HS-27A (cell line): ENCODE measurements at regions not wholly inside any gene's neighbourhood (a gene's known extent, or its start where the extent isn't known, plus 50 kb on each side); places are given as distances from the start of the nearest gene placed in this dataset.
A peak's percentile ranks its signal among the peaks of the same experiment; 100 is the strongest.
"Not testable (repeated sequence)": the region's sequence is repeated elsewhere in the genome, so short reads cannot be mapped to it uniquely, and the experiment has no call there.

Experiments used
- DNase-seq: peaks from one replicate; pipeline ENCODE4 v3.0.0-alpha.2; 2012; ENCODE audit warnings: low read depth, missing footprints

DNA sequence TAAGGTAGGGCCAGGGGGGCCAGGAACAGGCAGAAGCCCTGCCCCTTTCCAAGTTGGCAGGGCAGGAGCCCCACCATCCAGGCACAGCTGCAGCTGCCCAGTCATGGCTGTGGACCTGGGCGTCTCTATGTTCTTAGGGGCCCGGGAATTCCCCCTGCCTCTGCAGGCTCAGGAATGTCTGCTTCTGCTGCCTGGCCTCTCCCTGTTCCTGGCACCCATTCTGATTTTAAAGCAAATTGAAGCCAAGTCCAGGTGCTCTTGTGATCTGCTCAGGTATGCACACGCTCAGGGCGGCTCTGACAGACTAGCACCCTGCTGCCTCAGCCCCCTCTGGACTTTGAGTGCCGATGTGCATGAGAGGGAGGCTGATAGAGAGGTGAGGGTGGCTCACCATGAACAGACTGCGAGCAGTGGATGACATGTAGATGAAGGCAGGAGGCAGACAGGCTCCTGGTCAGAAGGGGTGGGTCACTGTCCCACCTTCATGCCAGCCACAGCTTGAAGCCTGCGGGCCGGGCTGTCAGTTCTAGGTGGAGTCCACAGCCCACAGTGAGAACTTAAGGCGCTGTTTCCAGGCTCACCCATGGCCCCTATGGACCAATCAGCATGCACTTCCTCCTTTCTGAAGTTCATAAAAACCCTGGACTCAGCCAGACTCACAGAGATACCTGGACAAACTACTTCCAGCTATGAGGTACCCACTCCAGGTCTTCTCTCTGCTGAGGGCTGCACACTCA lies 747.8 kb upstream of the GBE1 start:
- no peak for DNase-seq

DNA sequence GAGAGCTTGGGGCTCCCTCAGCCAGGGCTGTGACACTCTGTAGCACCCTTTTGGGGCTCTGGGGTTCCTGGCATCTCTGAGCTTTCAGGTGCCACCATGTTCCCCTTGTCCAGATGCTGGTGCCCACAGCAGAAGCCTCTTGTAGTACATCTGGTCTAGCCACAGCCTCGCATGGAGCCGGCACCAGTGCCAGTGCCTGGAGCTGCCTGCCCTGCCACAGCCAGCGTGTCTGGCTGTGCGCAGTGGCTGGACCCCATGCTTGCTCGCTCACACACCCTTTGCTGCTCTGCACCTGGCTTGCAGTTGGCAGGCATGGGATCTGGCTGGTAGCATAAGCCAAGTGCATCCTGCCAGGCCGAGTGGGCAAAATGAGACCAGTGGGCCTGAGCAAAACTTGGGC lies 744.8 kb upstream of the GBE1 start:
- no peak for DNase-seq

DNA sequence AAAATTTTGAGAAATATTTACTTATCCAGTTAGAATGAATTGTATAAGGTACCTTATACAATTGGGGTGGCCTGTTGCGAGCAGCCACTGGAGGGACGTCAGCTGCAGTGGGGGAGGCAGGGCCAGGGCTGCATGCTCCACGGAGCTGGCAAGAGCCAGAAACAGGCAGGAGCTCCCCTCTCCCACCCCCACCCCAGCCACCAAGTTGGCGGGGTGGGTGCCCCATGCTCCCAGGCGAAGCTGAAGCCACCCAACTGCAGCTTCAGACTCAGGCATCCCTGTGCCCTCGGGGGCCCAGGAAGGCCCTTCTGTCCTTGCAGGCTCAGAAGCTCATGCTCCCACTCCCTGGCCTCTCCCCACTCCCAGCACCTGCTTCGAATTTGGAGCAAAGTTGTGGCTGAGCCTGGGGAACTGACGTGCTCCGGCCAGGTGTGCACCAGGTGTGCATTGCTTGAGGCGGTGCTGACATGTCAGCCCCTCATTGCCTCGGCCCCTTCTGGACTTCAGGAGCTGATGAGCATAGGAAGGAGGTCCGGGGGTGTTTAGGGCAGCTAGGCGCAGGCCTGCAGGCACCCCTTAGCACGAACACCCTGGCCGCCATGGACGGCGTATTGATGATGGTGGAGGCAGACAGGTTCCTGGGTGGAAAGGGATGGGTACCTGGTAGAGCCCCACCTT lies 743.8 kb upstream of the GBE1 start:
- DNase-seq: no peak

DNA sequence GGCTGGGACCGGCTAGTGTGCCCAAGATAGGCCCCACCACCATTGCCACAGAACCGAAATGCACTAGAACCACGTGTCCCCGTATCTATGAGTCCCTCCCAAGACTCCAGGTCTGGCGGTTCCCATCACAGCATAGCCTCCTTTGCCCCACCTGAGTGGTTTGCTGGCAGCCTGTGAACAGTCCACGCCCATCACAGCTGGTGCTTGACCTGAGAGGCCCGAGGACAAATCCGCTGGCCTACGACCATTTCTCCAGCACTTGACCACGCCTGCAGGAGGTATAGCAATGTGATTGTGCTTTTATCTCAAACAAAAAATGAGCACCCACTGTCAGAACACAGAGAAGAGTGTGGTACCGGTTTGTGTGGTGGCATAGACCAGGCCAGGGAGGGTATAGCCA lies 736.7 kb upstream of the GBE1 start:
- DNase-seq: no peak

DNA sequence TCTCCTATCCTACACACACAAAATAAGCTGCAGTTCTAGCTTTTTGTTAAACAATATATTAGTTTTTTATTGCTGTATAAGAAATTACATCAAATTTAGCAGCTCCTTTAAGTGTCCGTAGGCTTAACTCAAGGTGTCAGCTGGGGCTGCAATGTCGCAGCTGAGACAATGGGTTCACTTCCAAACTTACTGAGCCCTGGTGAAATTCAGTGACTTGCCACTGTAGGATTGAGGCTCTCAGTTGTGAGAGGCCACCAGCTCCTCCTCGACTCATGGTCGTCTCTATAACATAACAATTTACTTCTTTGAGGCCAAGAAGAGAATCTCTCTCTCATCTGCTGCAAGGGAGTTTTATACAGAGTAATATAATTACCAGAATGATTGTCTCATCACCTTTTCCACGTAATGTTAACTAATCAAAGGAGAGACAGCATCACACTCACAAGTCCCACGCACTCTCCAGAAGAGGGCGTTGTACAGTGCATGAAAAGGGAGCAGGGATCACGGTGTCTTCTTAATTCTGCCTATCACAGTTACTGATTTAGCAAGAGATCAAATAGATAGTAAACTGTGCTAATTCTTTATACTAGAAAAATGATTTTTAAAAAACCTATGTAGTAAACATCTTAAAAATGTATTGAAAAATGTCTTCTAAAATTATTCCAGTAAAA lies 735.6 kb upstream of the GBE1 start:
- peak; percentile 22 for DNase-seq

DNA sequence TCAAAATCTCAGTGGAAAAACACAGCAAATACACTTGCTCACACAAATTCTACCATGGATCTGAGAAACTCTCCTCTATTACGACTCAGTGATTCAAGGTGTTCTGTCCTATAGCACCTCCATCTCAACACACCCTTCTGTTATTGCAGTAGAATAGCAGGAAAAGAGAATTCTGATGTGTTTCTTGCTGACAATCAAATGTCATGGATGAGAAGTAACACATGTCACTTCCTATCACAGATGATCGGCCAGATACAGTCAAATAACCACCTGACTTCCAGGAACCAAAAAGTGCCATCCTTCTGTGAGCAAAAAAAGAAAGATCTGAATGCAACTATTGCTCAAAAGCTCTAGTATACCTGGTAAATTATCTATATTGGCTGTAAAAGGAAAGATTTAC lies 734.2 kb upstream of the GBE1 start:
- no peak for DNase-seq

DNA sequence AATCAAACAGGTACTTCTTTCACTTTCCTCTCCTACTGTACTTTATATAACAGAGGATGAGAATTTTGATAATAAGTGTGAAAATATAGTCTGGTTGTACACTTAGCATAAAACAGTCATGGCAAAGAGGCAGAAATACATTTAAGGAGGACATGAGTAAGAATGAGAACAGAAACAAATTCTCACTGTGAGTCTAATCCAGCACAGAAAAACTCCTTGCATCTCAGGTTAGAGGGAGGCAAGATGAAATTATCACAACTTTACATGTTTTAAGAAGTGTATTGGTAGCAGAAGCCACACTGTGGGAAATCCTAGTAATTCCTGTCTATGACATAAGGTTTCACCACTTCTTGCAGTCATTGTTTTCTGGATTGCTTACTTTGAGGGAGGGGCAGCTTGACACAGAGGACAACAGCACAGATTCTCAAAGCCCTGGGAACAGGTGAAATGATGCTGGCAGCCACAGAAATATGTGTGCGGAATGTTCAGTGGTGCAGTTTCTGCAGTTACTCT lies 733.6 kb upstream of the GBE1 start:
- no peak for DNase-seq

DNA sequence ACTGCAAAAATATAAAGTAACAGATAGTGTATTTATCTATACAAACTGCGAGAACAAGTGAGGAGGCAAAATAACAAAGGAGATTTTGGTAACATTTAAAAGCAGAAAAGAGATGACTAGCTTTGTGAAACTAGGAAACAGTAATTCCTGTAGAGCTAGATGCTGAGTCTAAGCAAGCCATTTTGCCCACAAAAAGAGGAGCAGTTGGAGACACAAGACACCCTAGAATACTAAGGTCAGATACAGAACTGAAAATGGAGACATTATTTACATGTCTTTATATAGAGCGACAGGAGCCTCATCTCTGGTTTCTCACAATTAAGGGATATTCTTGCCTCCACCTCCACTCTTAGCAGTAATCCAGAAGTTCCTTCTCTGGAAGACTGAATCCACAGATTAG lies 732.4 kb upstream of the GBE1 start:
- DNase-seq: no peak

DNA sequence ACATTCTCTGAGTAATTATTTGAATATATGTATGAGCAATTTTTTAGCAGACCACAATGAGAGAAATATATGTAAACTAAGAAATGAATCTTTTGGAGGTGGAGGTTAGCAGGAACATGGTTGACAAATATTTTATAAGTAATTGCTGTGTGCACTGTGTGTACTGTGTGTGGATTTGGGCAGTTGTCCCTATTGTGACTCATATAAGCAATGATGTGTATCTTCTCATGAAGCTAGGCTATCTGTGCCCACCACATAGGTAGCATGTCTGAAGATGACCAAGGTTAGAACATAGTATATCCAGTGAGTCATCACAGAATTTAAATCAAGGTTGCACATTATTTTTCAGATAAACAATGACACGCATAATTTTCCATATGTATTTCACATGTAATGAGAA lies 713.9 kb upstream of the GBE1 start:
- peak; percentile 11 for DNase-seq

DNA sequence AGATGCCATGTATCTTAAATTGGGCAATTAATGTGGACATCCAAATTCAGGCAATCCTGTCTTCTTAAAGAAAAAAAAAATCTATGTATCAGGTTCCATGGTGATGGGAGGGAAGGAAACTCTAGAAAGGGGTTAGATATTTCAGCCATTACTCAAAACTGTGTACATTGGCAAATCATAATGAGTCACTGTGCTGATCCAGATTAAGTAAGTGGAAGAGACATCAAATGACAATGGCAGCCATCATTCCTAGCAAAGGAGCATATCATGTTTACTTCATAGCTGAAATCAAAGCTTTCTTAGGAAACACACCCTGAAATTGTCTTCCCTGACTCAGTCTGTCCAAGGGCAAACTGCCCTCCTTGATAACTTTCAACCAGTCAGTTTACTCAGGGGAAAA lies 713.3 kb upstream of the GBE1 start:
- DNase-seq: peak; percentile 81

DNA sequence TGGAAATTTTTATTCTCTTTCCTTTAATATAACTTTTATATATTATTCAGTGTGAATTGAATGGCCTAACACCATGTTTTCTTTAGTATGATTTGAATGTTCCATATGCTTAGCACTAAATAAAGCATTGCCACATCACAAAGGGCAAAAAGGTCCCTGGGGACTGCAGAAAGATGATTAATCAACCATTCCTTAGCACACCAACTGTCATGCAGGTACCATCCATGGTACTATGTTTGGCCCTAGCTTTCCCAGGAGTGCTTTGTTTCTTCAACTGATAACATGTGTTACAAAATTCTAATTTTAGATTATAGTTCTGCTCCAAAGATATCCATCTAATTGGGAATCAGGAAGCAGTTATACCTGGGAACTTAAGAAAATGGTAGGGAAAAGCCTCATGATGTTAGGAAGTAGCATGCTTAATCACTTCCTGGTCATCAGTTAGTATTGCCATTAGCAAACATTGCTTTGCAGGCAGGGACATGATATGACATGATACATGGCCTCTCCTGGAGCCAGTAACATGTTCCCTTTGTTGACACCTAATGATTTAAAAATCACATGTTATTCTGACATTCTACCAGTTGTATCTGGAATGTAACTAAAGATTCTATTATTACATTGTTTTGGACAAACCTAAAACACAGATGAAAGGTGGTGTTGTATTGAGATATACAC lies 712.6 kb upstream of the GBE1 start:
- no peak for DNase-seq

DNA sequence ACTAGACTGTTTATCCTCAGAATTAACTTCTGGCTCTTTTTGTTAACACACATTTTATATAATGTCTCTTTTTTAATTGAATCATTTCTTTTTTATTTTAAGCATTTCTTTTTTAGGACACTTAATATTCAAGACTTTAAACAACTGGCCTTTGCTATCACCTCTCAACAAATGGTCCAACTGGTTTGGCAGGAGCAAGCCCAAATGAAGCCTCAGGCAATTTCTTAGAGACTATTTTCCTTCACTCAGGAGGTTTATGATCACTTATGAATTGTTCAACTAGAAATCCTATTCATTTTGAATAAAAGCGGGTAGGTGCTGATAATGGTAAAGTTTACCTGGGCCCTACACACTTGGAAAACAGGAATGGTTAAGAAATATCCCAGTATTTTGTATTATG lies 705.6 kb upstream of the GBE1 start:
- DNase-seq: no peak

DNA sequence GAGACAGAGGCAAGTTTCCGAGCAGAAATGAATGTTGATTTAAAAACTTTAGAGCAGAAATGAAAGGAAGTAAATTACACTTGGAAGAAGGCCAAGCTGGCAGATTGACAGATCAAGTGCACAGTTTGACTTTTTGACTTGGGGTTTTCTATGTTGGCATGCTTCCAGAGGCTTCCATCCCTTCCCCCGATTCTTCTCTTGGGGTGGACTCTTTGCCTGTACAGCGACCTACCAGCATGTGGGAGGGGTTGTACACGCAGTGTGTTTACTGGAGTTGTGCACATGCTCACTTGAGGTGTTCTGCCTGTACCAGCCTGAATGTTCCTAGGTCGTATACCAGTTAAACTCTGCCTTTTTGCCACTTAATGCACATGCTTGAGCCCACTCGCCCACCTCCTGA lies 701.5 kb upstream of the GBE1 start:
- no peak for DNase-seq

DNA sequence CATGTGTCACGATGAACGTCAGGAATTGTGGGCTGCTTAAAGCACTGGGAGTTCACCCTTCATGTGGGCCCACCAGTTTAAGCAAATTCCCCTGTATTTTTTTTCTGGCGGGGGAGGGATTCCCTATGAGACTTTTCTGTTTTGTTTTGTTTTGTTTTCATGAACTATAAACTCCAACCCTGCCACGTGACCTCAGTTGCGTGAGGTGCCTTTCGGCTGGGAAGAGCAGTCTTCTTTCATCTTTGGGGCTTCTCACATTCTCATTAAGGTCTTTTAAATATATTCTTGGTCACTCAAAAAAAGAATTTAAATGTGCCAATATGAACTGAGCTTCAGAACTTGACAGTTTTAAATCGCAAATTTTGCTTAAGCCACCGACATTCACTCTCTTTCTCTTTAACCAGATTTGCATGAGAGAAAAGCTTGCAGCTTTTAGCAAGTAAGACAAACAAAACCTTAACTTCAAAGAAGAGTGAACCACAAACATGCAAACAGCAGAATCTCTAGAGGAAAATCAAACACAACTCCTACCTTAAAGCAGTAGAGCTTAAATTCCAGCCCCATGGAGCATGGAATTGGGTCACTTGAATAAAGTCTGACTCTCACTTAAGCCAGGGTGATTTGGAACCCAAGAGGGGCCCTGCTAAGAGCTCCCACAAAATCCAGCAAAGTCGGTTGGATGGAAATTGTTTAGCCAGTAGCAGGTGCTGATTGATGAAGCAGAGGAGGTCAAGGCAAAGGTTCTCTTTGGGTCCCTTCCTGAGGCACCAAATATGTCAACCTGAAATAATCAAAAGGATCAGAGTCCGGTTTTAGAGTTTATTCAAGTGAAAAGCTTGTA lies 699.8 kb upstream of the GBE1 start:
- no peak for DNase-seq

DNA sequence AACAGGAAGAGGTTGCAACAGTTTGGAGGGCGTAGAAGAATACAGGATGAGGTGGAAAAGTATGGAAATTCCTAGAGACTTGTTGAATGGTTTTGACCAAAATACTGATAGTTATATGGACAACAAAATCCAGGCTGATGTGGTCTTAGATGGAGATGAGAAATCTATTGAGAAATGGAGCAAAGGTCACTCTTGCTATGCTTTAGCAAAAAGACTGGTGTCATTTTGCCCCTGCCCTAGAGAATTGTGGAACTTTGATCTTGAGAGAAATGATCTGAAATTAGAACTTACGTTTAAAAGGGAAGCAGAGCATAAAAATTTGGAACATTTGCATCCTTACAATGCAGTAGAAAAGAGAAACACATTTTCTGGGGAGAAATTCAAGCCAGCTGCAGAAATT lies 686.9 kb upstream of the GBE1 start:
- no peak for DNase-seq

DNA sequence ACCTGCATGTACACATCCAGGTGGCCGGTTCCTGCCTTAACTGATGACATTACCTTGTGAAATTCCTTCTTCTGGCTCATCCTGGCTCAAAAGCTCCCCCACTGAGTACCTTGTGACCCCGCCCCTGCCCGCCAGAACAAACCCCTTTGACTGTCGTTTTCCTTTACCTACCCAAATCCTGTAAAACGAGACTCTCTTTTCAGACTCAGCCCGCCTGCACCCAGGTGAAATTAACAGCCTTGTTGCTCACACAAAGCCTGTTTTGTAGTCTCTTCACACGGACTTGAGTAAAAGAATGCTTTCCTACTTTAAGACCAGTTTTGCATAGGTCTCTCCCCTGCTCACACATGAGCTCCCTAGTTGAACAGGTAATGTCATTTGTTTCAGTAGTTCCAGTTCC lies 667.4 kb upstream of the GBE1 start:
- not testable (repeated sequence) for DNase-seq

DNA sequence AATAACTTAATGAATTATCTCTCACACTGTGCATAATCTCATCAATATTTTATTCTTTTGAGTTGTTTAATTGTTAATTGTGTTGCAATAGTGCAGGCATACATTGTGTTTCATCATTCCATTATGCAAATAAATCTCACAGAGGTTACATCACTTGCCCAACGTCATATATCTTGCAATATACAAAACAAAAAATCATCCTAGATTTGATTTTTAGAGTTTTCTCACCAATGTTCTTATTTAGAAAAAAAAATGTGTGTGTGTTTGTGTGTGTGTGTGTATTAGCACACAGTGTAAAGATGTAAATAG lies 662.5 kb upstream of the GBE1 start:
- DNase-seq: no peak

DNA sequence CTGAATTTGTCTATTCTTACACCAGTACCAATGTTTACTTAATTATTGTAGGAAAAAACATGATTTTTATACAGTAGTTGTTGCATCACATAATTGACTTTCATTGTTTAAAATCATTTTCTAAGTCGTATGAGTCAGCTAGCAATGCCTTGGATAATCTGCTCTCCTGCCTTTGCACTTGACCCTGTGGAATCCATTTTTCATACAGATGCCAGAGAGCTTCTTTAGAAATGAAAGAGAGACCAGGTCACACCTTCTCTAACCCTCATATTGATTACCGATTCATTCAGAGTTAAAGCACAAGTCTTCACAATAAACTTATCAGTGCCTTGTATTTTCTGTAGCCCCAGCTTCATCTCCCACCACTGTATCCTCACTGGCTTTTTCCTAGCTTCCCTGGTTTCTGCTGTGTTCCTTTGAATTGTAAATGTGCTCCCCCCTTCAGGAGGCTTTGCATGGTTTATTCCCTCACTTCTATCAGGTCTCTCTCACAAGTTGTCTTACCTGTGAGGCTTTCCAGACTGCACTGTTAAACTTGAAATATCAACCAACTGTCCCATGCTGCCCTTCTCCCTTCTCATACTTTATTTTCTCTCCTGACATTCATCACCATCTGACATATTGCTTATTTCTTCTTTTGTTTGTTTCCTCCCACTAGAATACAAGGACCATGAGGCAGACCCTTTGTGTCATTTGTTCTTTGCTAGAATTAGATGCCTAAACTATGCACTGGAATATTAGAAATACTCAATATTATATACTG lies 662.0 kb upstream of the GBE1 start:
- DNase-seq: no peak

DNA sequence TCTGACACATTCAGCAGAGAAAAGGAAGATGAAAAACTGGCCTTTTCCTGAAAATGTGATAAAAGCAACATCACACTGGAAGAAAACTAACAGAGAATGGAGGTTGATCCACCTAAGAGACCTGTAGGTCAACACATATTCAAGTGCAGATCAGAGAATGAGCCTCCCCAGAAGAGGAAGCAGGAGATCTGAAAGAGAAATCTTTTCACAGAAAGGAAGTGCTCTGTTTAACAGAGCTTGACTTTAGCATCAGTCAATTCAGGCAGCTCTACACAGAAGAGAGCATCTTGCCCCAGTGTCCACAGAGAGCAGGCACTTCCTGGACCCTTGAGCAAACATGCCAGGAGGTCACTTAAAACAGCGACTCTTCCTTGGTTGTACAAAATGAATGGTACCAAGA lies 655.4 kb upstream of the GBE1 start:
- no peak for DNase-seq

DNA sequence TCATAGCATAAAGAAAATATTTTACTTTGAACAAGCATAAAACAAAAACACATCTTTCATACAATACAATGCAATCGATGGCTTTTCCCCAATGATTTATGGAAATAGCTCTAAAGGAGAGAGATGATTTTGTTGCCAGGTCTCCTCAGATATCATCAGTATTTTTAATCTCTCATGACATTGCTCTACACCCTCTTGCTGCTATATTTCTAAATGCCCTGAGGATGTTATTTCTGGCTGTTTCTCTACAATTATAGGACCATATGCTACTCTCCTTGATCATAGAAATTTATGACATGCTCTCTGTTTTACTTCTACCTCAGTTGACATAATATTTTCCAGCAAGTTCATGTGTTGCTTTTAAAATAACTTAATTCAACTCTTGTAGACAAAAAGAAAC lies 654.9 kb upstream of the GBE1 start:
- DNase-seq: no peak

DNA sequence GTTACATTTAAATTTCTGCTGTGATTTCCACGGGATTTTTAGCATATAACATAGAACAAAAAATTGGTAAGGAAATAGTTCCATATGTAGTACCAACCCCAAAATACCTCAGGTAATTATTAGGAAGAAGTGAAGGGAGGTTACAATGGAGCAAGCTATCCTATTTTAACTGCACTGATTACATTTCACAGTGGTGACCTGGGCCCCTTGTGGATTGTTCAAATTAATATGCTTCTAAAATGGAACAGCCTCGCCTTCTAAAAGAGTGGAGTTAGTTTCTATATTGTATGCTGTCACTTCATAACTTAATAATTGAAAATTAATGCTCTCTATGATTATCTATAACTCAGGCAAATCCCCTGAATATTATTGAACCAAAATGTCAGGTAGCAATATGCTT lies 651.7 kb upstream of the GBE1 start:
- DNase-seq: no peak
